ENCODE measurements at regions not wholly inside any gene's neighbourhood (a gene's known extent, or its start where the extent isn't known, plus 50 kb on each side); places are given as distances from the start of the nearest gene placed in this dataset.
"Not testable (repeated sequence)": the region's sequence is repeated elsewhere in the genome, so short reads cannot be mapped to it uniquely, and the experiment has no call there.

GRCh38 chr10:130261766-130262165 lies 125.6 kb downstream of the GLRX3 start:
- Histone ChIP-seq H3K27me3 (ENCODE audit: control insufficient read depth, insufficient read depth, low read length) (no peaks in the 10 kb centered on the region), H3K36me3 (ENCODE audit: control insufficient read depth, insufficient read depth, low read length) (no peaks in the 10 kb centered on the region), H3K4me3 (ENCODE audit: low read depth, low read length) (no peak overlapping the region)
- no peak for DNase-seq (ENCODE audit: low read depth)
- TF ChIP-seq CTCF (IDR thresholded peaks at IDR 0.05; ENCODE audit: insufficient read depth, low read length, poor library complexity, severe bottlenecking): no peak

- Histone ChIP-seq H3K4me3 (ENCODE audit: low read depth, low read length) (no peak overlapping the region), H3K36me3 (ENCODE audit: control insufficient read depth, insufficient read depth, low read length) (no peaks in the 10 kb centered on the region), H3K27me3 (ENCODE audit: control insufficient read depth, insufficient read depth, low read length) (no peaks in the 10 kb centered on the region)
- no peak for TF ChIP-seq CTCF (IDR thresholded peaks at IDR 0.05; ENCODE audit: insufficient read depth, low read length, poor library complexity, severe bottlenecking)
- no peak for DNase-seq (ENCODE audit: low read depth)
Observed at GRCh38 chr10:130263289-130263688, 127.1 kb downstream of the GLRX3 start.

- DNase-seq (ENCODE audit: low read depth): no peak
- Histone ChIP-seq H3K27me3 (ENCODE audit: control insufficient read depth, insufficient read depth, low read length) (no peaks in the 10 kb centered on the region), H3K36me3 (ENCODE audit: control insufficient read depth, insufficient read depth, low read length) (no peaks in the 10 kb centered on the region), H3K4me3 (ENCODE audit: low read depth, low read length) (no peak overlapping the region)
- no peak for TF ChIP-seq CTCF (IDR thresholded peaks at IDR 0.05; ENCODE audit: insufficient read depth, low read length, poor library complexity, severe bottlenecking)
Observed at GRCh38 chr10:130265542-130265941, 129.4 kb downstream of the GLRX3 start.

DNA sequence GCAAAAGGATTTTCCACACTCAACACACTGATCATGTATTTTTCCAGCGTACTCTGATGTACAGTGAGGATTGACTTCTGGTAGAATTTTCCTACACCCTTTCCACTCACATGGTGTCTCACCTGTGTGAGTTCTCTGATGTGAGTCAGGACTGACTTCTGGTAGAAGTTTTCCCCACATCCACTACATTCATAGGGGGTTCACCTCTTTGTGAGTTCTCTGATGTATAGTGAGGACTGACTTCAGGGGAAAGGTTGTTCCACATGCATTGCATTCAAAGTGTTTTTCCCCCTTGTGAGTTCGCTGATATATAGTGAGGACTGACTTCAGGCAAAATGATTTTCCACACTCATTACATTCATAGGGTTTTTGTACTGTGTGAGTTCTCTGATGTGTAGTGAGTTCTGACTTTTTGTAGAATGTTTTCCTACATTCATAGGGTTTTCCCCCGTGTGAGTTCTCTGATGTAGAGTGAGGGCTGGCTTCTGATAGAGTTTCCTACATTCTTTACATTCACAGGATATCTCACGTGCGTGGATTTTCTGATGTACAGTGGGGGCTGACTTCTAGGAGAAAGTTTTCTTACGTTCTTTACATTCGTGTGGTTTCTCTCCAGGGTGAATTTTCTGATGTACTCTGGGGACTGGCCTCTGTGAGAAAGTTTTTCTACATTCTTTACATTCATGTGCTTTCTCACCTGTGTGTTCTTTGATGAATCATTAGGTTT lies 146.5 kb downstream of the GLRX3 start:
- DNase-seq (ENCODE audit: low read depth): no peak
- no peaks in the 10 kb centered on the region for H3K36me3 ChIP-seq (ENCODE audit: control insufficient read depth, insufficient read depth, low read length)
- H3K27me3 ChIP-seq (ENCODE audit: control insufficient read depth, insufficient read depth, low read length): no peaks in the 10 kb centered on the region
- no peak for TF ChIP-seq CTCF (IDR thresholded peaks at IDR 0.05; ENCODE audit: insufficient read depth, low read length, poor library complexity, severe bottlenecking)
- no peak overlapping the region for H3K4me3 ChIP-seq (ENCODE audit: low read depth, low read length)

DNA sequence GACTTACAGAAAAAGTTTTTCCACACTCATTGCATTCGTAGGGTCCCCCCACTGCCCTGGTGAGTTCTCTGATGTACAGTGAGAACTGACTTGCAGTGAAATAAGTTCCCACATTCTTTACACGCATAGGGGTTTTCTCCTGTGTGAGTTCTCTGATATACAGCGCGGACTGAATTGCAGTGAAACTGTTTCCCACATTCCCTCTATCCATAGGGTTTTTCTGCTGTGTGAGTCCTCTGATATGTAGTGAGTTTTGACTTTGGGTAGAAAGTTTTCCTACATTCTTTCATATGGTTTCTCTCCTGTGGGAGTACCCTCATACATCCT lies 147.0 kb downstream of the GLRX3 start:
- H3K4me3 ChIP-seq (ENCODE audit: low read depth, low read length): no peak overlapping the region
- H3K36me3 ChIP-seq (ENCODE audit: control insufficient read depth, insufficient read depth, low read length): no peaks in the 10 kb centered on the region
- DNase-seq (ENCODE audit: low read depth): no peak
- no peaks in the 10 kb centered on the region for H3K27me3 ChIP-seq (ENCODE audit: control insufficient read depth, insufficient read depth, low read length)
- TF ChIP-seq CTCF (IDR thresholded peaks at IDR 0.05; ENCODE audit: insufficient read depth, low read length, poor library complexity, severe bottlenecking): no peak

DNA sequence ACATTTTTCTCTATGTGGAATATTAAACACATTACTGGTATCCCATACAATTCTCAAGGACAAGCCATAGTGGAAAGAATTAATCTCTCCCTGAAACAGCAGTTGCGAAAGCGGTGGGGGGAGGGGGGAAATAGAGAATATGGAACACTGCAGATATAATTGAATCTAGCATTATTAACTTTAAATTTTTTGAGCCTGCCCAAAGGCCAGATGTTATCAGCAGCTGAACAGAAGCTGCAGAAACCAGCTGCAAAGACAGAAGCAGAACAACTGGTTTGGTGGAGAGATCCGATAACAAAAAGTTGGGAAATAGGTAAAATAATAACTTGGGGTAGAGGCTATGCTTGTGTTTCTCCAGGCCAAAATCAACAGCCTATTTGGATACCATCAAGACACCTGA lies 159.6 kb downstream of the GLRX3 start:
- not testable (repeated sequence) for H3K27me3 ChIP-seq (ENCODE audit: control insufficient read depth, insufficient read depth, low read length); H3K36me3 ChIP-seq (ENCODE audit: control insufficient read depth, insufficient read depth, low read length); H3K4me3 ChIP-seq (ENCODE audit: low read depth, low read length); DNase-seq (ENCODE audit: low read depth)
